ENCODE measurements at regions not wholly inside any gene's neighbourhood (a gene's known extent, or its start where the extent isn't known, plus 50 kb on each side); places are given as distances from the start of the nearest gene placed in this dataset.

- TF ChIP-seq CTCF (conservative IDR thresholded peaks at IDR 0.05) (no peak), EZH2 (IDR thresholded peaks at IDR 0.05; ENCODE audit: low read depth) (no peak)
Measured at GRCh38 chr1:195878478-195878877, 729.8 kb downstream of the KCNT2 start.

Measured in PC-9 (cell line).